ENCODE measurements at regions not wholly inside any gene's neighbourhood (a gene's known extent, or its start where the extent isn't known, plus 50 kb on each side); places are given as distances from the start of the nearest gene placed in this dataset.

GRCh38 chr18:44126598-44126997 is 554.1 kb upstream of the SETBP1 start:
- Histone ChIP-seq H3K4me2 (no peak overlapping the region), H3K27ac (no peak overlapping the region), H3K36me3 (ENCODE audit: insufficient read depth) (no peaks in the 10 kb centered on the region), H2AFZ (ENCODE audit: low read depth) (no peak overlapping the region), H3K9ac (no peak overlapping the region), H4K20me1 (ENCODE audit: insufficient read depth) (no peaks in the 10 kb centered on the region), H3K27me3 (ENCODE audit: insufficient read depth, low read depth) (no peaks in the 10 kb centered on the region), H3K4me3 (IDR thresholded peaks at IDR 0.05; ENCODE audit: insufficient read depth, low read depth, low read length) (no peak overlapping the region), H3K4me1 (ENCODE audit: low read depth, poor library complexity, severe bottlenecking) (no peaks in the 10 kb centered on the region), H3K79me2 (ENCODE audit: insufficient read depth, low read depth) (no peaks in the 10 kb centered on the region)
- no peak for TF ChIP-seq CTCF (conservative IDR thresholded peaks at IDR 0.05; ENCODE audit: low read depth, low read length)

- no peak overlapping the region for H3K9ac ChIP-seq
- H3K4me1 ChIP-seq (ENCODE audit: low read depth, poor library complexity, severe bottlenecking): no peaks in the 10 kb centered on the region
- no peaks in the 10 kb centered on the region for H3K36me3 ChIP-seq (ENCODE audit: insufficient read depth)
- H3K79me2 ChIP-seq (ENCODE audit: insufficient read depth, low read depth): no peaks in the 10 kb centered on the region
- H3K4me2 ChIP-seq: no peak overlapping the region
- no peak overlapping the region for H3K4me3 ChIP-seq (IDR thresholded peaks at IDR 0.05; ENCODE audit: insufficient read depth, low read depth, low read length)
- H2AFZ ChIP-seq (ENCODE audit: low read depth): no peak overlapping the region
- TF ChIP-seq CTCF (conservative IDR thresholded peaks at IDR 0.05; ENCODE audit: low read depth, low read length): no peak
- H4K20me1 ChIP-seq (ENCODE audit: insufficient read depth): no peaks in the 10 kb centered on the region
- H3K27ac ChIP-seq: no peak overlapping the region
- no peaks in the 10 kb centered on the region for H3K27me3 ChIP-seq (ENCODE audit: insufficient read depth, low read depth)
Observed at GRCh38 chr18:44128365-44128764, 552.3 kb upstream of the SETBP1 start.

GRCh38 chr18:44130376-44130942 is 550.2 kb upstream of the SETBP1 start:
- Histone ChIP-seq H3K4me1 (ENCODE audit: low read depth, poor library complexity, severe bottlenecking) (no peaks in the 10 kb centered on the region), H3K9ac (no peak overlapping the region)
- TF ChIP-seq CTCF (conservative IDR thresholded peaks at IDR 0.05; ENCODE audit: low read depth, low read length): peak; percentile 94

GRCh38 chr18:44133483-44133882 is 547.2 kb upstream of the SETBP1 start:
- H3K4me3 ChIP-seq (IDR thresholded peaks at IDR 0.05; ENCODE audit: insufficient read depth, low read depth, low read length): no peak overlapping the region
- no peaks in the 10 kb centered on the region for H4K20me1 ChIP-seq (ENCODE audit: insufficient read depth)
- H3K9ac ChIP-seq: no peak overlapping the region
- no peaks in the 10 kb centered on the region for H3K79me2 ChIP-seq (ENCODE audit: insufficient read depth, low read depth)
- H3K4me1 ChIP-seq (ENCODE audit: low read depth, poor library complexity, severe bottlenecking): no peaks in the 10 kb centered on the region
- no peak overlapping the region for H3K27ac ChIP-seq
- no peak overlapping the region for H3K4me2 ChIP-seq
- H3K27me3 ChIP-seq (ENCODE audit: insufficient read depth, low read depth): no peaks in the 10 kb centered on the region
- H2AFZ ChIP-seq (ENCODE audit: low read depth): no peak overlapping the region
- no peak for TF ChIP-seq CTCF (conservative IDR thresholded peaks at IDR 0.05; ENCODE audit: low read depth, low read length)
- no peaks in the 10 kb centered on the region for H3K36me3 ChIP-seq (ENCODE audit: insufficient read depth)

More at GRCh38 chr18:44130376-44130942, 550.2 kb upstream of the SETBP1 start:
- H3K79me2 ChIP-seq (ENCODE audit: insufficient read depth, low read depth): no peaks in the 10 kb centered on the region
- no peak overlapping the region for H3K4me2 ChIP-seq
- no peak overlapping the region for H3K27ac ChIP-seq
- H3K27me3 ChIP-seq (ENCODE audit: insufficient read depth, low read depth): no peaks in the 10 kb centered on the region
- H4K20me1 ChIP-seq (ENCODE audit: insufficient read depth): no peaks in the 10 kb centered on the region
- H2AFZ ChIP-seq (ENCODE audit: low read depth): no peak overlapping the region
- H3K4me3 ChIP-seq (IDR thresholded peaks at IDR 0.05; ENCODE audit: insufficient read depth, low read depth, low read length): no peak overlapping the region
- no peaks in the 10 kb centered on the region for H3K36me3 ChIP-seq (ENCODE audit: insufficient read depth)

Data from KMS-11 (cell line).